ENCODE measurements at regions not wholly inside any gene's neighbourhood (a gene's known extent, or its start where the extent isn't known, plus 50 kb on each side); places are given as distances from the start of the nearest gene placed in this dataset.

- H3K9me3 ChIP-seq (ENCODE audit: low read depth), result no peaks in the 10 kb centered on the region
- no peaks in the 10 kb centered on the region for H3K36me3 ChIP-seq
- no peaks in the 10 kb centered on the region for H3K27me3 ChIP-seq
- TF ChIP-seq CTCF (IDR thresholded peaks at IDR 0.05; ENCODE audit: low read depth, low read length), result no peak
- no peak for DNase-seq (ENCODE audit: low read depth in 1 of 2, low spot score in 1 of 2)
- H3K27ac ChIP-seq, result no peak overlapping the region
- H3K4me1 ChIP-seq (ENCODE audit: low read depth), result no peaks in the 10 kb centered on the region
- H3K4me3 ChIP-seq, result no peak overlapping the region
Observed at GRCh38 chr2:88810488-88810887, 119.0 kb downstream of the RPIA start.

- no peaks in the 10 kb centered on the region for H3K36me3 ChIP-seq
- no peak for DNase-seq (ENCODE audit: low read depth in 1 of 2, low spot score in 1 of 2)
- no peaks in the 10 kb centered on the region for H3K27me3 ChIP-seq
- no peak overlapping the region for H3K27ac ChIP-seq
- no peak overlapping the region for H3K4me3 ChIP-seq
- H3K4me1 ChIP-seq (ENCODE audit: low read depth), result no peaks in the 10 kb centered on the region
- H3K9me3 ChIP-seq (ENCODE audit: low read depth), result no peaks in the 10 kb centered on the region
- no peak for TF ChIP-seq CTCF (IDR thresholded peaks at IDR 0.05; ENCODE audit: low read depth, low read length)
Observed at GRCh38 chr2:88811233-88811632, 119.8 kb downstream of the RPIA start.

GRCh38 chr2:88811681-88812080 lies 120.2 kb downstream of the RPIA start:
- H3K27me3 ChIP-seq, result no peaks in the 10 kb centered on the region
- no peak overlapping the region for H3K4me3 ChIP-seq
- no peak for DNase-seq (ENCODE audit: low read depth in 1 of 2, low spot score in 1 of 2)
- no peaks in the 10 kb centered on the region for H3K9me3 ChIP-seq (ENCODE audit: low read depth)
- no peak for TF ChIP-seq CTCF (IDR thresholded peaks at IDR 0.05; ENCODE audit: low read depth, low read length)
- H3K4me1 ChIP-seq (ENCODE audit: low read depth), result no peaks in the 10 kb centered on the region
- H3K27ac ChIP-seq, result no peak overlapping the region
- H3K36me3 ChIP-seq, result no peaks in the 10 kb centered on the region

GRCh38 chr2:88813612-88814011 lies 122.1 kb downstream of the RPIA start:
- no peaks in the 10 kb centered on the region for H3K36me3 ChIP-seq
- no peak overlapping the region for H3K27ac ChIP-seq
- no peaks in the 10 kb centered on the region for H3K9me3 ChIP-seq (ENCODE audit: low read depth)
- no peaks in the 10 kb centered on the region for H3K4me1 ChIP-seq (ENCODE audit: low read depth)
- H3K27me3 ChIP-seq, result no peaks in the 10 kb centered on the region
- no peak for TF ChIP-seq CTCF (IDR thresholded peaks at IDR 0.05; ENCODE audit: low read depth, low read length)
- no peak overlapping the region for H3K4me3 ChIP-seq
- DNase-seq (ENCODE audit: low read depth in 1 of 2, low spot score in 1 of 2), result no peak

- no peak for DNase-seq (ENCODE audit: low read depth in 1 of 2, low spot score in 1 of 2)
Observed at GRCh38 chr2:88815282-88815681, 123.8 kb downstream of the RPIA start.

More at GRCh38 chr2:88815282-88815681, 123.8 kb downstream of the RPIA start:
- TF ChIP-seq CTCF (IDR thresholded peaks at IDR 0.05; ENCODE audit: low read depth, low read length), result no peak
- Histone ChIP-seq H3K4me1 (ENCODE audit: low read depth) (no peaks in the 10 kb centered on the region), H3K9me3 (ENCODE audit: low read depth) (no peaks in the 10 kb centered on the region), H3K27ac (no peak overlapping the region), H3K4me3 (no peak overlapping the region), H3K27me3 (no peaks in the 10 kb centered on the region), H3K36me3 (no peaks in the 10 kb centered on the region)
